HepG2 (cell line): ENCODE measurements at regions not wholly inside any gene's neighbourhood (a gene's known extent, or its start where the extent isn't known, plus 50 kb on each side); places are given as distances from the start of the nearest gene placed in this dataset.

Experiments
- ATAC-seq: fragments of 200-7000 bp; cut with Tn5 transposase; 3 replicates; pipeline ENCODE4 v1.9.1; 2020; ENCODE audit warnings: mild to moderate bottlenecking, moderate library complexity
- BruUV-seq: library from RNA; stranded (reverse); fragments of 400-500 nt; replicated peaks from 2 replicates; lab custom pipeline; 2021; lab: Mats Ljungman, UMichigan
- CTCF ChIA-PET: fragments of 300-600 bp; formaldehyde crosslinking; extraction: SDS; loops from one replicate; lab custom pipeline; 2021; ENCODE audit warnings: low total read pairs, inconsistent platforms, low intra/inter-chr PET ratio; lab: Yijun Ruan, JAX
- POLR2A ChIA-PET: fragments of 350-600 bp; sonication (Branson Sonifier 250); formaldehyde crosslinking; loops from one replicate; lab custom pipeline; 2020; ENCODE audit warnings: antibody characterized with exemption, inconsistent platforms; lab: Yijun Ruan, JAX
- DNase-seq: peaks from one replicate; pipeline ENCODE4 v3.0.0-alpha.2; 2015; ENCODE audit warnings: low spot score
- FAIRE-seq: peaks from 3 replicates; lab custom pipeline; 2011; peaks lifted over from hg19 to GRCh38; lab: Jason Lieb, UNC
- H2AFZ ChIP-seq: one replicate; pipeline ENCODE4 v1.6.1; 2011; ENCODE audit warnings: low read length, inconsistent platforms
- H3K27ac ChIP-seq: fragments of 300-600 bp; 3 replicates; pipeline ENCODE4 v1.8.0; 2011; ENCODE audit warnings: mixed run types, mild to moderate bottlenecking, mixed read lengths, low read length, inconsistent platforms; ENCODE audit not compliant: insufficient read depth; ENCODE audit errors: extremely low read length
- H3K27me3 ChIP-seq, 2 experiments: fragments of 200-600 bp in 1 of 2; 2 replicates in 1 of 2; 3 replicates in 1 of 2; pipeline versions ENCODE4 v1.6.0 to v1.8.0; 2011; ENCODE audit warnings: low read length in 2 of 2, mild to moderate bottlenecking in 2 of 2, moderate library complexity in 2 of 2, inconsistent platforms in 1 of 2; ENCODE audit not compliant: insufficient read depth in 2 of 2, control insufficient read depth in 1 of 2
- H3K36me3 ChIP-seq, 2 experiments: fragments of 200-600 bp in 1 of 2; replicated peaks in 1 of 2; 2 replicates in 1 of 2; 3 replicates in 1 of 2; pipeline versions ENCODE4 v1.5.1 to v1.8.0; 2011; ENCODE audit warnings: low read length in 2 of 2, inconsistent platforms in 1 of 2; ENCODE audit not compliant: insufficient read depth in 2 of 2, control insufficient read depth in 1 of 2
- H3K4me1 ChIP-seq: 2 replicates; pipeline ENCODE4 v1.5.1; 2012; ENCODE audit warnings: low read length, inconsistent platforms; ENCODE audit not compliant: insufficient read depth
- H3K4me2 ChIP-seq: 2 replicates; pipeline ENCODE4 v1.6.0; 2011; ENCODE audit warnings: low read depth, low read length, inconsistent platforms
- H3K4me3 ChIP-seq, 3 experiments: fragments of 200-600 bp in 1 of 3; sonication (generic), shearing (Covaris generic) in 1 of 3; replicated peaks in 1 of 3; 2 replicates each; pipeline ENCODE4 v1.5.1; 2011 to 2016; ENCODE audit warnings: low read length in 3 of 3, inconsistent platforms in 2 of 3, low read depth in 2 of 3, mild to moderate bottlenecking in 2 of 3, control low read depth in 1 of 3, mixed read lengths in 1 of 3; ENCODE audit not compliant: insufficient read depth in 1 of 3
- H3K79me2 ChIP-seq: one replicate; pipeline ENCODE4 v1.6.1; 2011; ENCODE audit warnings: low read length, inconsistent platforms; ENCODE audit not compliant: insufficient read depth
- H3K9ac ChIP-seq: 2 replicates; pipeline ENCODE4 v1.6.0; 2011; ENCODE audit warnings: mild to moderate bottlenecking, low read depth, low read length, inconsistent platforms; ENCODE audit not compliant: insufficient read depth
- H3K9me3 ChIP-seq: 2 replicates; pipeline ENCODE4 v1.5.1; 2012; ENCODE audit warnings: mild to moderate bottlenecking, low read length
- H4K20me1 ChIP-seq: 2 replicates; pipeline ENCODE4 v1.6.0; 2011; ENCODE audit warnings: inconsistent platforms, mild to moderate bottlenecking, low read length, moderate library complexity; ENCODE audit not compliant: insufficient read depth
- DRAP1 ChIP-seq: IDR thresholded peaks from 2 replicates; pipeline ENCODE4 v1.6.1; 2016; ENCODE audit warnings: missing genetic modification reagents, missing compliant biosample characterization
- JARID2 ChIP-seq: sonication (generic); formaldehyde crosslinking; IDR thresholded peaks from 2 replicates; pipeline ENCODE4 v1.8.1; 2023; ENCODE audit warnings: missing genetic modification reagents, inconsistent platforms; ENCODE audit not compliant: insufficient replicate concordance
- MTA1 ChIP-seq: sonication (generic); formaldehyde crosslinking; IDR thresholded peaks from 2 replicates; pipeline ENCODE4 v1.4.0; 2020; ENCODE audit warnings: missing genetic modification reagents, mild to moderate bottlenecking, borderline replicate concordance
- SRSF1 ChIP-seq: fragments of 200-400 bp; formaldehyde crosslinking; optimal IDR thresholded peaks from 2 replicates; pipeline ENCODE3; 2017; ENCODE audit warnings: mild to moderate bottlenecking, low read depth, low read length, moderate library complexity
- ZBTB49 ChIP-seq: sonication (generic); formaldehyde crosslinking; IDR thresholded peaks from 2 replicates; pipeline ENCODE4 v1.4.0; 2020; ENCODE audit warnings: missing genetic modification reagents, borderline replicate concordance
- ZNF557 ChIP-seq: sonication (generic); formaldehyde crosslinking; IDR thresholded peaks from 2 replicates; pipeline ENCODE4 v1.4.0; 2020; ENCODE audit warnings: missing genetic modification reagents
- WGBS: methylation state at CpG from one replicate; pipeline ENCODE4 v1.1.6; 2017; ENCODE audit warnings: low lambda C conversion rate; 5-methylcytosine and 5-hydroxymethylcytosine counted together
- in situ Hi-C: cut with HindIII; loops from 2 replicates; pipeline ENCODE4 v1.10.0; 2017; ENCODE audit warnings: low pct_unique_long_range_greater_than_20kb; ENCODE audit not compliant: extremely low pct_ligation_motif_present
- intact Hi-C: fragments of 100-400 bp; cut with micrococcal nuclease; formaldehyde crosslinking; loops from one replicate; pipeline ENCODE4 v1.10.0; 2022; ENCODE audit not compliant: unreplicated experiment

DNA sequence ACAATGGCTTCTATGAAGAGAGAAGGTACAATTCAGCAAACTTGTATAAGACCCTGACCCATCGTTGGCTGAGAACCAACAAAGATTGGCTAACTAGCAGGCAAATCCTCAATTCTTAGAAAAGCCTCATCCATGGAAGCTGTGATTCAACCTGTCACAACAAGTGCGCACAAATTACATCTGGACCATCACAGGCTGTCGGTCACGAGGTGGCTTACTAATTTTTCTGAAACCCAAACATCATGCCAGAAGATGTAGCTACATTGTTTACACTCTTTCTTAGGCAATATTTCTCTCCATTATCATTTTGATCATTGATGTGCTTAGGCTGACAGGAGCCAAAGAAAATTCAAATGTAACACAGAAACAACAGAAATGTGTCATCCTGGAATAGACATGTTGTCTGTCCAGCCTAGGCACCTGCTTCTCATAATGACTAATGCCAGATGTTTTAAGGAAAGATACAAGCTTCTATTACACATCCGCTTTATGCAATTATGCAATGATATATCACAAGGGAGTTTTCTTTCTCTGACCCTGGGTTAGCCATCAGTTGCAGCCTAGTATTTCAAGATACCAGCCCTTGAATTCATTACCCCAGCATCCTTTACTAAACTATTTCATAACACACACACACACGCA lies 92.9 kb upstream of the DIO2 start:
- H3K4me2 ChIP-seq, result no peak overlapping the region
- no peaks in the 10 kb centered on the region for H3K4me1 ChIP-seq
- H3K9me3 ChIP-seq, result no peaks in the 10 kb centered on the region
- in situ Hi-C loops, result no loop called here
- TF ChIP-seq SRSF1 (no peak), MTA1 (CRISPR knock-in tag) (no peak)
- H3K27me3 ChIP-seq, result no peaks in the 10 kb centered on the region
- H3K9ac ChIP-seq, result no peak overlapping the region
- DNase-seq (no peak), ATAC-seq (no peak), FAIRE-seq (no peak)
- H3K79me2 ChIP-seq, result no peaks in the 10 kb centered on the region
- H2AFZ ChIP-seq, result no peak overlapping the region
- WGBS, result 35% methylated on average over 6 of the region's 6 CpGs
- POLR2A ChIA-PET, result no interaction called here
- no peaks in the 10 kb centered on the region for H4K20me1 ChIP-seq
- H3K36me3 ChIP-seq, result no peaks in the 10 kb centered on the region
- no TSS peak for BruUV-seq
- intact Hi-C loops, result no loop called here
- CTCF ChIA-PET, result no interaction called here
- no peak overlapping the region for H3K4me3 ChIP-seq
- H3K27ac ChIP-seq, result no peak overlapping the region

DNA sequence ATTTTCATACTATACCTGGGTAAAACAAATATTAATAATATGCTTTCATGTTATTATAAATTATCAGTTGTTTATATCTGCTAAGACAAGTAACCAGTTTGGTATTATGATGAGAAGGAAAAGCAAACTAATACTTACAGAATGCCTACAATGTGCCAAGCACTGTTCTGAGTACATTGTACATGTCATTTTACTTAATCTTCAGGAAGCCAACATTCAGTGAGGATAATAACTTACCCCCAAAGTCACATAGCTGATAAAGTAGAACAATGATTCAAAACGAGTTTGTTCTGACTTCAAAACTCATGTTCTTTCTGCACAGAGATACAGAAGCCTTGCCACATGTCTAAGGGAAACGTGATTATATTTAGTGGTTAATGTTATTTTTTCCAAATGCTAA lies 89.0 kb upstream of the DIO2 start:
- no peaks in the 10 kb centered on the region for H3K79me2 ChIP-seq
- DNase-seq, result no peak
- H3K9ac ChIP-seq, result no peak overlapping the region
- no peak for FAIRE-seq
- no peaks in the 10 kb centered on the region for H4K20me1 ChIP-seq
- no peak overlapping the region for H3K27ac ChIP-seq
- H3K9me3 ChIP-seq, result no peaks in the 10 kb centered on the region
- H3K36me3 ChIP-seq, result no peaks in the 10 kb centered on the region
- CTCF ChIA-PET, result no interaction called here
- no peaks in the 10 kb centered on the region for H3K4me1 ChIP-seq
- H2AFZ ChIP-seq, result no peak overlapping the region
- no peaks in the 10 kb centered on the region for H3K27me3 ChIP-seq
- BruUV-seq, result no TSS peak
- H3K4me3 ChIP-seq, result no peak overlapping the region
- POLR2A ChIA-PET, result no interaction called here
- intact Hi-C loops (no loop called here), in situ Hi-C loops (no loop called here)
- H3K4me2 ChIP-seq, result no peak overlapping the region
- 0% methylated on average over 2 of the region's 2 CpGs for WGBS
- TF ChIP-seq ZBTB49 (CRISPR knock-in tag) (no peak), JARID2 (no peak), DRAP1 (CRISPR knock-in tag) (no peak), ZNF557 (no peak)
- ATAC-seq, result no peak
